HG02610 (cell line): ENCODE measurements at regions not wholly inside any gene's neighbourhood (a gene's known extent, or its start where the extent isn't known, plus 50 kb on each side); places are given as distances from the start of the nearest gene placed in this dataset.

Source experiments
- ATAC-seq: cut with Tn5 transposase; IDR thresholded peaks from one replicate; pipeline ENCODE4 v1.9.1; 2021; ENCODE audit warnings: mild to moderate bottlenecking, moderate library complexity; ENCODE audit not compliant: unreplicated experiment

- ATAC-seq, result no peak
Observed at GRCh38 chrY:14139521-14139920, 83.5 kb downstream of the VCY1B start.

GRCh38 chrY:14145614-14146013, 89.6 kb downstream of the VCY1B start:
- no peak for ATAC-seq

- peak; percentile 40 for ATAC-seq
Observed at GRCh38 chrY:14182776-14183175, 126.7 kb downstream of the VCY1B start.

GRCh38 chrY:14222014-14222413, 166.0 kb downstream of the VCY1B start:
- no peak for ATAC-seq

- ATAC-seq, result no peak
Observed at GRCh38 chrY:14231703-14232102, 175.7 kb downstream of the VCY1B start.

GRCh38 chrY:14235070-14235469, 179.0 kb downstream of the VCY1B start:
- ATAC-seq, result no peak

- no peak for ATAC-seq
Observed at GRCh38 chrY:14238277-14238676, 182.2 kb downstream of the VCY1B start.

GRCh38 chrY:14246948-14247347, 190.9 kb downstream of the VCY1B start:
- no peak for ATAC-seq

- peak; percentile 66 for ATAC-seq
Observed at GRCh38 chrY:14248878-14249576, 193.0 kb downstream of the VCY1B start.

- ATAC-seq, result peak; percentile 64
Observed at GRCh38 chrY:14255965-14256816, 200.2 kb downstream of the VCY1B start.

- ATAC-seq, result no peak
Observed at GRCh38 chrY:14256817-14257168, 200.8 kb downstream of the VCY1B start.

GRCh38 chrY:14277029-14277428, 221.0 kb downstream of the VCY1B start:
- ATAC-seq, result no peak

GRCh38 chrY:14290656-14291375, 233.5 kb upstream of the NLGN4Y start:
- ATAC-seq, result no peak

GRCh38 chrY:14292382-14292781, 231.9 kb upstream of the NLGN4Y start:
- no peak for ATAC-seq

- ATAC-seq, result peak; percentile 67
Observed at GRCh38 chrY:14300775-14301174, 223.6 kb upstream of the NLGN4Y start.

- ATAC-seq, result no peak
Observed at GRCh38 chrY:14301552-14301951, 222.8 kb upstream of the NLGN4Y start.

GRCh38 chrY:14328677-14329345, 195.5 kb upstream of the NLGN4Y start:
- ATAC-seq, result peak; percentile 97

- no peak for ATAC-seq
Observed at GRCh38 chrY:14330362-14330761, 194.0 kb upstream of the NLGN4Y start.

- no peak for ATAC-seq
Observed at GRCh38 chrY:14339524-14339923, 184.8 kb upstream of the NLGN4Y start.

GRCh38 chrY:14340459-14341143, 183.7 kb upstream of the NLGN4Y start:
- ATAC-seq, result peak; percentile 60
